GM12891 (cell line): ENCODE measurements at regions not wholly inside any gene's neighbourhood (a gene's known extent, or its start where the extent isn't known, plus 50 kb on each side); places are given as distances from the start of the nearest gene placed in this dataset.

Experiments used
- DNase-seq: peaks from one replicate; pipeline ENCODE4 v3.0.0; 2011; ENCODE audit warnings: low spot score; ENCODE audit not compliant: insufficient read length
- FAIRE-seq: peaks from 2 replicates; lab custom pipeline; 2011; peaks lifted over from hg19 to GRCh38; lab: Jason Lieb, UNC
- PAX5 ChIP-seq: IDR thresholded peaks from 2 replicates; pipeline ENCODE4 v1.6.1; 2011; ENCODE audit warnings: low read length, moderate library complexity, mild to moderate bottlenecking; ENCODE audit not compliant: insufficient read depth, severe bottlenecking
- POLR2A ChIP-seq: IDR thresholded peaks from 2 replicates; pipeline ENCODE4 v1.6.1; 2011; ENCODE audit warnings: low read depth, low read length, control low read depth
- POLR2AphosphoS5 ChIP-seq: IDR thresholded peaks from 2 replicates; pipeline ENCODE4 v1.6.1; 2011; ENCODE audit warnings: low read depth, low read length, control low read depth
- POU2F2 ChIP-seq: IDR thresholded peaks from 2 replicates; pipeline ENCODE4 v1.6.1; 2011; ENCODE audit warnings: low read depth, mild to moderate bottlenecking, control low read depth, low read length, moderate library complexity
- SPI1 ChIP-seq: IDR thresholded peaks from 2 replicates; pipeline ENCODE4 v1.6.1; 2011; ENCODE audit warnings: low read depth, low read length, control low read depth
- TAF1 ChIP-seq: IDR thresholded peaks from 2 replicates; pipeline ENCODE4 v1.6.1; 2011; ENCODE audit warnings: low read depth, low read length, control low read depth

DNA sequence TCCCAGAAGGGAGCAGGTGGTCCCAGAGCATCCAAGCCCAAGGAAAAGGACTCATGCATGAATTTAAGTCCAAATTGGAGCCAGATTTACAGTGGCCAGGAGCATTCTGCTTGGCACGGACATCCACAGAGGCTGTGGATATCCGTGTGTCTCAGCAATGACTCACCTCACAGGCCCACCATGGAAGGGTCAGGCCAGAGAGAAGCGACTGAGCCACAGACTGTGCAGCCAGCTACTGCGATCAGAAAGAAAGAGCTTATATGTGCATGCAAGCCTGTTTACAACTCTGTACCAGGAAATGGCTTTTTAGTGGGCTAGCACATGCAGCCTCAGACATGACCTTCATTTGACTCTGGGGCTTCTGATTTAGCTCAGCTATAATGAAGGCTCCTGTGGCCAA is 231.0 kb downstream of the C16orf95 start:
- no peak for DNase-seq
- TF ChIP-seq POU2F2 (no peak), TAF1 (no peak), POLR2A (no peak), PAX5 (no peak), POLR2AphosphoS5 (no peak), SPI1 (no peak)
- FAIRE-seq: no peak

- TF ChIP-seq POLR2A: no peak
- DNase-seq (no peak), FAIRE-seq (no peak)
Observed at GRCh38 chr16:87086575-87086974, 230.6 kb downstream of the C16orf95 start.

GRCh38 chr16:87092958-87093357 is 224.2 kb downstream of the C16orf95 start:
- no peak for DNase-seq
- no peak for FAIRE-seq
- no peak for TF ChIP-seq POLR2A
- TF ChIP-seq PAX5: no peak
- TF ChIP-seq POLR2AphosphoS5: no peak
- TF ChIP-seq TAF1: no peak
- TF ChIP-seq SPI1: no peak
- TF ChIP-seq POU2F2: no peak

DNA sequence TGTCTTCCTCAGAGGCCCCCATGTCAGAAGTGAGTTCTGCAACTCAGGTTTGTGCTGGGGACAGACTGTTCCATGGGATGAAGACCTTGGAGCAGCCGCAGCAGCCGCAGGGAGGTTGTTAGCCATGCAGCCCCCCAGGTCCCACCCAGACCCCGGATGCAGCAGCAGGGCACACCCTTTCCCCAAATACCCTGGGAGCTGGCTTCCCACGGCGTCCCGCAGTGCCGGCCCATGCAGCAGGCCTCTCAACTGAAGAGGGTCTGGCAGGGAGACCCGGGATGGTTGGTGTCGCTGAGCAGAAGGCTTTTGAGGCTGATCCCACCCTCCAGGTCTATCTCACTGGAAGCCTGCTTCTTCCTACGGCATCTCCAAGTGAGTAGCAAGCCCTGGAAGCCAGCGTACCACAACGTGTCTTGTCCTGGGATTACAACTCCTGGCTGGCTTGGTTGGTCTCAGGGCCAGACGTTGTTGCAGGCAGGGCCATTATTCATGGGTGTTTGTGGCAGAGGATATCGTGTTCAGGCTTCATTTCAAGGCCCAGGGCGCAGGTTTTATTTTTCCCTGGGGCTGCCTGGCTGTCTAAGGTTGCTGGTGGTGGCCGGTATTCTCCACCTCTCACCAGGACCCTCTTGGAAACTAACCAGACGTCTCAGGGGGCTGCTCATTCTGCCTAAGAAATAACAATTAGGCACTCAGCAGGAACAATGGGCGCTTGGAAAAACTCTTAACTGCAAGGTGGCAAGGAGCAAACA is 223.2 kb downstream of the C16orf95 start:
- FAIRE-seq: no peak
- no peak for TF ChIP-seq POLR2A
- no peak for DNase-seq

GRCh38 chr16:87094556-87094865 is 222.7 kb downstream of the C16orf95 start:
- FAIRE-seq (no peak), DNase-seq (no peak)
- no peak for TF ChIP-seq POLR2AphosphoS5
- TF ChIP-seq POU2F2: no peak
- no peak for TF ChIP-seq TAF1
- no peak for TF ChIP-seq PAX5
- TF ChIP-seq SPI1: no peak

- DNase-seq: no peak
- TF ChIP-seq POLR2A (no peak), POLR2AphosphoS5 (no peak), TAF1 (no peak), POU2F2 (no peak), SPI1 (no peak), PAX5 (no peak)
- FAIRE-seq: no peak
Observed at GRCh38 chr16:87095271-87095670, 221.9 kb downstream of the C16orf95 start.

DNA sequence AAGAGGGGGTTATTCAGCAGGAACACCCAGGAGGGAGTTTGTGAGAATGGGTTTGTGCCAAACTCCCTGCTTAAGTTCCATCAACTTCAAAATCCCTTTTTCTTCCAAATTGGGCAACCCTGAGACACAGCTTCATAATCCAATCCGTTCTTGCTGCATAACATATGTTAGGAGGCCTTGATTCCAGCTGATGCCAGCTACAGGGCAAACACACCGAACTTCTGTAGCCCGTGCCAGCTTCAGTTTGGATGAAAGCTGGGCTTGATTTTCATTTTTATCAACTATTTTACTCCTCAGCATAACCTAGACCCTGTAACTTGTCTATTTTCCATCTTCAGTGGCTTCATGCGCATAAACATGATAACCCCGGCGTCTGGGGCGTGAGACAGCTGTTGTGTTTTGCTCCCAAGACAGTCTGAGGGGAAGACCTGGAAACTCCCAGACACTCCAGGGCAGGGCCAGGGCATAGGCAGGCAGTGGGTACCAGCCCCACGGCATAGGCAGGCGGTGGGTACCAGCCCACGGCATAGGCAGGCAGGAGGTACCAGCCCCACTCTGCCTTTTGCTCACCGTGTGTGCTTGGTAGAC is 220.4 kb downstream of the C16orf95 start:
- FAIRE-seq: no peak
- no peak for DNase-seq
- TF ChIP-seq POLR2AphosphoS5: no peak
- no peak for TF ChIP-seq POU2F2
- TF ChIP-seq POLR2A: no peak
- TF ChIP-seq PAX5: no peak
- TF ChIP-seq TAF1: no peak
- no peak for TF ChIP-seq SPI1

DNA sequence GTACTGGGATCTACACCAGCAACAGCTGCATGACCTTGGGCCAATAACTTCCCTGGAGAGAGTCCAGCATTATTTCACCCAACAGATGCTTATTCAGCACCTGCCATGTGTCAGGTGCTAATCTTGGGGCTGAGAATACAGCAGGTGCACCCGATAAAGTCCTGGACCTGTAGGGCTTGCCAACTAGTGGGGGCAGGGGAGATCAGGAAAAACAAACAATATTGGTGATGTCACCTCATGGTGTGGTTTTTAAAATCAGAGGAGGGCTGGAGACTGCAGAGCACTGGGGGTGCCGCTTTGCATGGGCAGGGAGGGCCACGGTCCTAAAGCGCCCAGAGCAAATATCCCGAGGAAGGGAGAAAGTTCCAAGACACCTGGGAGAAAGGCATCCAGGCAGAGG is 218.8 kb downstream of the C16orf95 start:
- FAIRE-seq (no peak), DNase-seq (no peak)
- no peak for TF ChIP-seq POLR2AphosphoS5
- TF ChIP-seq PAX5: no peak
- no peak for TF ChIP-seq TAF1
- no peak for TF ChIP-seq SPI1
- no peak for TF ChIP-seq POU2F2
- no peak for TF ChIP-seq POLR2A

DNA sequence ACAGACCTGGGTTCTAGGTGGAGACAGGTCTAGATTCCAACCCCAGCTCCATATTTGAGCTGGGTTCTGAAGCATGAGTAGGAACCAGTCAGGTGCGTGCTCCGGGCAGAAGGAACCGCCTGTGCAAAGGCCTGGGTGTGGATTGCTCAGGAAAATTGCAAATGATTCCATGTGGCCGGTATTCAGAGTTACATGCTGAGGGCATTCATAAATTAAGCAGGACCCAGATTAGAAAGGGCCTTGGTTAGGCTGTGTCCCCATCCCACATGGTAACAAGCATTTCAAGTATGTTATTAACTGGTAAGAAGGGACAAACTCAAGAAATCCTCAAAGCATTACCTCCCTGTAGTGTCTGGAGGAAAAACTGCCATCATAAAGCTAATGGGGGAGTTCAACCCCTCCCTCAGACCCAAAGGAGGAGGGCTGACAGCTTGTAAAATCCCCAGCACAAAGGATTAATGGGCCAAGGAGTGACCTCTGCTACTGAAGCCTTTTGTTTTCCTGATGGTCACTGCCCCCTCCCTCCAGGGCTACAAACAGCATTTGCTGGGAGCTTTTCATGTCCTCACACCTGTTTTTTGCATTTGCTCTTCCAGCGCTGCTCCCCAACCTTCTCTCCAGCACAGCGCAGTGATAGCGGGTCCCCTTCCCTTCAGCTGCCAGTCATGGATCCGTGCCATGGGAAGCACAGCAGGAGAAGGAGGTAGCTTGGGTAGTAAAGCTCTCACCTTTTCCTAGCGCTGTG is 218.0 kb downstream of the C16orf95 start:
- DNase-seq (no peak), FAIRE-seq (no peak)
- no peak for TF ChIP-seq POU2F2
- no peak for TF ChIP-seq POLR2AphosphoS5
- TF ChIP-seq TAF1: no peak
- TF ChIP-seq POLR2A: no peak
- TF ChIP-seq PAX5: no peak
- TF ChIP-seq SPI1: no peak
